Right ventricle myocardium superior (tissue), 1 donor: ENCODE measurements at regions not wholly inside any gene's neighbourhood (a gene's known extent, or its start where the extent isn't known, plus 50 kb on each side); places are given as distances from the start of the nearest gene placed in this dataset.
A peak's percentile ranks its signal among the peaks of the same experiment; 100 is the strongest.

Source experiments
- ATAC-seq: fragments of 200-7000 bp; cut with Tn5 transposase; one replicate; pipeline ENCODE4 v1.9.1; 2020; ENCODE audit warnings: mild to moderate bottlenecking; ENCODE audit not compliant: poor library complexity
- DNase-seq: peaks from one replicate; pipeline ENCODE4 v3.0.0-alpha.2; 2020
- intact Hi-C: fragments of 100-400 bp; cut with DNase I; formaldehyde crosslinking; loops from one replicate; pipeline ENCODE4 v1.11.2; 2022
- donor health status: DM: no; HTN: yes; CAD: no; lungs with severe emphysema.

DNA sequence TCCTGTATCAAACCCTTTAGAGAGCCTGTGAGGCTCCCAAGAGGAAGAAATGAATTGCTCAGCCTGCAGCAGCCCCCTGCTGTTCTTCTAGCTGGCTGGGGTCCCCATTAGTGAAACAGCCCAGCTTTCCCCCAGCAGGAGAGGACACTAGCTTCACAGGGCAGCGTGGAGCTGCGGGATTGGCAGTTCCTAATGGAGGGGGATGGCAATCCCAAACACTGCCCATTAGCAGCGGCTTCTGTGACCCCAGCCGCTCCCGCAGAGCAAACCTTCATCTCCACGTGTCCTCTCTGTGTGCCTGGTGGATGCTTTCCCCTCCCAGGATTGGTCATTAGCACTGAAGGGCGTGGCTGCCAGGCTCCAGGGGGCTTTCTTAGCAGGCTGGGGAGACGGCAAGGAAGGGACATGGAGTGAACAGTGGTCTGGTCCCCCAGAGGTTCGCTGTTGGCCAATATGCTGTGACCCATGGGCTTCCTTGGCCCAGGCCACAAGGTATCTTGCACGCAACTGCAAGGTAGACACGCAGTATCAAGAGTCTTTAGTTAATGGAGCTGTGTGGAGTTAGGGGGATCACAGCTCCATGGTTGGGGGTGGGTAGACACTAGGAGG, 322.5 kb upstream of the ZMIZ1 start:
- no peak for DNase-seq
- no peak for ATAC-seq
- intact Hi-C loops = no loop called here

DNA sequence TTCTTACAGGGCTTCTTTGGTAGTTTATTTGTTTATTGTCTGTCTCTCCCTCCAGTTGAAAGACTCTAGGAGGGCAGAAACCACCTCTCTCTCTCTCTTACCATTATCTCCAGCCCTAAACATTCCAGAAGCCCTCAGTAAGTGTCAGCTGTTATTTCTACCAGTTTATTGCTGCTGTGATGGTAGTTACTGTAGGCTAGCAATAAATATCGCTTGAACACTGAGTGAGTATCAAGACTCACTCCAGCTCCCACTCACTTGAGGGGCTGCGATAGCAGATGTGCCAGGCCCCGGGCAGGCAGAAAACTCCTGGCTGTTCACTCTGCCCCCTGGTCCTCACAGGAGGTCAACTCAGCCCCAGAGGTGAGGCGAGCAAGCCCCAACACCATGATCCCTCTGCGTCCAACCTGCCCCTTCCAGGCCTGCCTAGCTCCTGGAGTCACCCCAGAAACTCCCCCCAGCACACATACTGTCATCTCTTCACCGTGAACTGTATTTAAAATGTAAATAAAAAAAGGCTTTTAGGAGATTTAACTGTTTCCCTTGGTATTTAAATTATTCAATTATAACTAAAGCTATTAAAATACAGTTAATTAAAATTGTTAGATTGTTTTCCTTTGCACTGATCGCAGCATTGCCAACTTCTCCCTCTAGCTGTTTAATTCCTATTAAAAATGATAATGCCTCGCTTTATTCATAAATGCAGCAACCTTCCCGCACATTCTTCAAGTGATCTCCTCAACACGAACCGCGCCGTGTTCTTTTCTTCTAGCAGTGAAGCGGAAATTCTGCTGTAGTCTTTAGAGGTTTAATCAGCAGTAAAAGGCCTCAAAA, 321.1 kb upstream of the ZMIZ1 start:
- ATAC-seq (no peak), DNase-seq (no peak)
- intact Hi-C loops = no loop called here

DNA sequence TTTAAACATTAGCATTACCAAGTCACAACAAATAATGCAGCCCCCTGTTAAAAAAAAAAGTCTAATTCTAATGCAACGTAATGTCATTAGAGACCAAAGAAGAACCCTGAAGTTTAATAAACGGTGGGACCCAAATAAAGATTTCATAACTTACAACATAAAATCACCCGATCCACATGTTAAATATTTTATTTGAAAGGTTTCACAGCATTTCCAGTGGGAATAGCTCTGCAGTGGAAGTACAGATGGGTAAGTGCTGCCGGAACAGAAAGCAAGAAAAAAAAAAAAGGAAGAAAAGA, 320.6 kb upstream of the ZMIZ1 start:
- intact Hi-C loops = no loop called here
- DNase-seq (no peak), ATAC-seq (no peak)

DNA sequence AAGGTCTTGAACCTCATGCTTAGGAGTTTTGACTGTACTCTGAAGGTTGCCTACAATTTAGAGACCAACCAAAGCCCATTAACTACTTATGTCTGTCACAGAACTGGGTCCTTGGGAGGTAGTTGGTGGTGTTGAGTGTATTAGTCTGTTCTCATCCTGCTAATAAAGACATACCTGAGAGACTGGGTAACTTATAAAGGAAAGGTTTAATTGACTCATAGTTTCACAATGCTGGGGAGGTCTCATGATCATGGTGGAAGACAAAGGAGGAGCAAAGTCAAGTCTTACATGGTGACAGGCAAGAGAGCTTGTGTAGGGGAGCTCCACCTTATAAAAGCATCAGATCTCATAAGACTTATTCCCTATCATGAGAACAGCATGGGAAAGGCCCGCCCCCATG, 319.6 kb upstream of the ZMIZ1 start:
- intact Hi-C loops = no loop called here
- ATAC-seq (no peak), DNase-seq (no peak)

DNA sequence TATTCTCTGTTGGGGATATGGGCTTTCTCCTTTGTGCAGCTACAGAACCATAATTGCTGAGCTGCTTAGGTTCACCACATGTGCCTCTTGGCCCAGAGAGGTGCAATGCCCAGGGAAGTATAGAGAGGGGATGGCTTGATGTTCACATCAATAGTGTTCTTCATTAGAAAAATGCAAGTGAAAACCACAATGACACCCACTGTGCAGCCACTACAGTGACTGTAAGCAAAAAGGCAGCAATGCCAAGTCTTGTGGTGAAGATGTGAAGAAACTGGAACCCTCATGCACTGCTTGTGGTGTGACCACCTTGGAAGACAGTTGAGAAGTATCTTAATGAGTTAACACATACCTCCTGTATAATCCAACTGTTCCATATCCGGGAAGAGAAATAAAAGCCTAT, 318.9 kb upstream of the ZMIZ1 start:
- ATAC-seq (no peak), DNase-seq (no peak)
- intact Hi-C loops = no loop called here

DNA sequence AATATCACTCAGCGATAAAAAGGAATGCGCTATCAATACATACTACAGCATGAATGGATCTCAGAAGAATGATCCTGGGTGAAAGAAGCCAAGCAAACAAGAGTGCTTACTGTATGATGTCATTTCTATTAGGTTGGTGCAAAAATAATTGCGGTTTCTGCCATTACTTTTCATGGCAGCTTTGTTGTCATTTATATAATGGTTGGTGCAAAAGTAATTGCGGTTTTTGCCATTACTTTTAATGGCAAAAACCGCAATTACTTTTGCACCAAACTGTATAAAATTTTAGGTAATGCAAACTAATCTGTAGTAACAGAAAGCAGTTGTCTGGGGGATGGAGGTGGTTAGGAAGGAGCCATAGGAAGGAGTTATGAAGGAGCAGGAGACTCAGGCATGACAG, 318.3 kb upstream of the ZMIZ1 start:
- DNase-seq = no peak
- intact Hi-C loops = no loop called here
- no peak for ATAC-seq

DNA sequence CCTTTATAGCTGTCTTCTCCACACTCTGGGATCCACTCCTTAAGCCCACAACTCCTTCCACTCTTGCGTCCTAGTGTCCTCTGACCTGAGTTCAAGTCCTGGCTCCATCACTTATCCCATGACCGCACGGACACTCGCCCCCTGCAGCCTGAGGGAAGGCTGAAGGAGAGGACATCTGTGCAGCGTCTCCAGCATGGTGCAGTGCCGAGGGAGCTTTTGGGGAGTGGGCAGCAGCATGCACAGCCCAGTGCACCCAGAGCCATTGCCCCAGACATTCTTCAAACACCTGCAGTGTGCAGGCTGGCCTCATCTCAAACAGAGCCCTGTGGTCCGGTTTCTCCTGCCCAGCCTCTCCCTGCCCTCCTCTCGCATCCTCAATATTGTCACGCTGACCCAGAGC, 317.1 kb upstream of the ZMIZ1 start:
- intact Hi-C loops = no loop called here
- ATAC-seq (no peak), DNase-seq (no peak)

DNA sequence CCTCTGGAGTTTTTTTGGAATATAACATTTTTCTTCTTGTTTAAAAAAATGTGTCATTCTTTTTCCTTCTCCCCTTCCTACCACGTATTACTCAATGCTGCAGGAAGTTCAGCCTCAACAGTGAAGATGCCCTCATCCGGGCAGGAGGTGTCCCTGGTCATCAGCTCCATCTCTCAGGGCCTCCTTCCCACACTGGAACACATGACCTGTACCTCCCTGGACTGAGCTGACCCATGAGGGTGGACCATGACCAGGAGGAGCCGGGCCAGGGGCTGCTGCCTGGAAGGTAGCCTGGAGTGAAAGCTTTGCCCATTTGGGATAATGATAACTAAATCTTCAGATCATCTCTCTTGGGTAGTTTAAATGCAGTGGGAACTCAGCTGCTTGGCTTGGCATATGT, 316.5 kb upstream of the ZMIZ1 start:
- intact Hi-C loops = no loop called here
- ATAC-seq (no peak), DNase-seq (no peak)

DNA sequence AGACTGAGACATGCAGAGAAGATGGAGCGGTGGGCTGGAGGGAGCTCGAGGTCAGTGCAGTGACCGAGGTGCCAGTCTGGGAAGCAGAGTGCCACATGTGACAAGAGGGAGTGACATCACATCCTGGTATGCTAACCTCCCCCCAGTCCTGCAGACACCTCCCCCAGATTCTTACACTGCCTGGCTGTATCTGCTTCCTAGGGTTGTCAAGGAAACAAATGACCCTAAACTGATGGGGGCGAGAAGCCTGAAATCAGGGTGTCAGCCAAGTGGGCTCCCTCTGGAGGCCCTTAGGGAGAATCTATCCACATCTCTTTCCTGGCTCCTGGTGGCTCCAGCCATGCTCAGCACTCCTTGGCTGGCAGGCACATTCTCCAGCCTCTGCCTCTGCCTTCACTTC, 316.1 kb upstream of the ZMIZ1 start:
- intact Hi-C loops = no loop called here
- DNase-seq (no peak), ATAC-seq (no peak)

DNA sequence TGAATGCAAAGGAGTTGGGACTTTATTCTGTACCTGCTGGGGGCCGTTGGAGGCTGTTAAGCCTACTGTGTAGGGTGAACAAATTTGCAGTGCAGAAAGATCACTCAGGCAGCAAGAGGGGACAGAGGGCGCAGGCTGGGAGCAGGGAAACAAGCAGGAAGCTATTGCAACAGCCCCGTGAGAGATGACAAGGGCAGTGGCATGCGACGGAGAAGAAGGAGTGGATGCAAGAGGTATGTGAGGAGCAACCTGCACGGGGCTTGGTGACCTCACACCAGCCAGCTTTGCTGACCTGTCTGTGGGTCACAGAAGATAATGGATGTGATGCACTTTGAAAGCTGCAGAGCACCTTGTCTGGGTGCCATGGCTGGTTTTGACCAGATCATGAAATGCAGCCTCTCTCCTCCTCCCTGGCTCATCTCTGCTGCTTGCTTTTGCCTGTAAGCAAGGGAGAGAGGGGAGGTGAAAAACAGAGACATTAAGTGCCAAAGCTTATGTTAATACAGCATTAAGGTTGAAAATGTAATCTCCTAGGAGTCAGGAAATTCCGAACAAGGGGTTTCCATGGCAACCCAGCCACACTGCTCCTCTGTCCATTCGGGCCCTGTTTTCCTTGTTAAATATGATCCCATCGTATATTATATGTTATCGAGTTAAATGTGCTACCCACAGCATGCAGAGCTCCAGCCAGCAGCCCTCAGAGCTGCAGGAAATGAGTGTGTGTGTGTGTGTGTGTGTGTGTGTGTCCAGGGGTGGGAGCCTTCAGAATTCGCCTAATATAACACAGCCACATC, 314.3 kb upstream of the ZMIZ1 start:
- DNase-seq (no peak), ATAC-seq (no peak)
- intact Hi-C loops = no loop called here

DNA sequence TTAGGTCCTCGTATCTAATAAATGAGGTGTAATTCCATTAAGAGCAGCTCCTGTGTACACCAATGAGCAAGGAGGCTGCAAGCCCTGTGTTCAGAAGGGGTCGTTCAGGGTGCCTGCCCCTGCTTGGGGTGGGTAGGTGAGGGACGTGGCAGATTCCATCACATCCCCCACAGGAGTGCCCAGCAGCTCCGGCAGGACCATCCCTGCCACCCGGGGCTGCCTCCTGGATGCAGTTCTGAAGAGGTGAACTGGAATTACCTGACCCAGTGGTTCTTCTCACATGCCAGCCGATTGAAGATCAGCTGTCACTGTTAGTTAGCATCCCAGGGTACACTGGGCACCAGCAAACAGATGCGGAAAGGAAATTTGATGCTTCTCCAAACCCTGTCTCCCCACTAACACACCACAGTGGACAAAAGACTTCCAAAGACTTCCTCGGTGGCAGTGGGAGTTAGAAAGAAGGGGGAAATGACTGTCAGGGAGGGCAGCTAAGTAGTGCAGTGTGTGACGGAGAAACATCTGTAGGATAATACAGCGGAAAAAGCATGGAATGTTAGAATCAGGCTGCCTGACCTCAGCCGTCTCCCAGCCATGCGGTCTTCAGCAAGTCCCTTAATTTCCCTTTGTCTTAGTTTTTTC, 313.6 kb upstream of the ZMIZ1 start:
- DNase-seq (no peak), ATAC-seq (no peak)
- intact Hi-C loops = no loop called here

DNA sequence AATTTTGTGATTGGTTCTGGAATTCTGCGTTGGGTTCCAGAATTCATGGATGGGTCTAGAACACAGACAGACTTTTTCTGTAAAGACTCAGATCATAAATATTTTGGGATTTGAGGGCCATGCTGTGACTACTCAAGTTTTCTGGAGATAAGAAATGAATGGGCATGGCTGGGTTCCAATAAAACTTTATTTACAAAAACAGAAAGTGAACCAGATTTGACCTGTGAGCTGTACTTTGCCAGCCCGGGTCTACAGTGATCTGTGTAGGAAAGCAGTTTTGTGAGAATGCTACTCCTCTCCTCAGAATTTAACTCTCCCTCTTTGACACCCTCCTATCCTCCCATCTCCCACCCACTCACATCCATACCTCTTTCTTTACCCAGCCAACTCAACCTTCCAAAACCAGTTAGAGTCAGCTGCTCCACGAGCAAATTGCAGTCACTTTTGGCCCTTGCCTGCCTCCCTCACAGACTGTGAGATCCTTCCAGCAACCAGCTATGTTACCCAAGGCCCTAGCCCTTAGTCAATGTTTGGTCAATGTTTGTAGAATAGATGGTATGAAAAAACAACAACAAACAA, 312.8 kb upstream of the ZMIZ1 start:
- no peak for ATAC-seq
- no peak for DNase-seq
- intact Hi-C loops = no loop called here

DNA sequence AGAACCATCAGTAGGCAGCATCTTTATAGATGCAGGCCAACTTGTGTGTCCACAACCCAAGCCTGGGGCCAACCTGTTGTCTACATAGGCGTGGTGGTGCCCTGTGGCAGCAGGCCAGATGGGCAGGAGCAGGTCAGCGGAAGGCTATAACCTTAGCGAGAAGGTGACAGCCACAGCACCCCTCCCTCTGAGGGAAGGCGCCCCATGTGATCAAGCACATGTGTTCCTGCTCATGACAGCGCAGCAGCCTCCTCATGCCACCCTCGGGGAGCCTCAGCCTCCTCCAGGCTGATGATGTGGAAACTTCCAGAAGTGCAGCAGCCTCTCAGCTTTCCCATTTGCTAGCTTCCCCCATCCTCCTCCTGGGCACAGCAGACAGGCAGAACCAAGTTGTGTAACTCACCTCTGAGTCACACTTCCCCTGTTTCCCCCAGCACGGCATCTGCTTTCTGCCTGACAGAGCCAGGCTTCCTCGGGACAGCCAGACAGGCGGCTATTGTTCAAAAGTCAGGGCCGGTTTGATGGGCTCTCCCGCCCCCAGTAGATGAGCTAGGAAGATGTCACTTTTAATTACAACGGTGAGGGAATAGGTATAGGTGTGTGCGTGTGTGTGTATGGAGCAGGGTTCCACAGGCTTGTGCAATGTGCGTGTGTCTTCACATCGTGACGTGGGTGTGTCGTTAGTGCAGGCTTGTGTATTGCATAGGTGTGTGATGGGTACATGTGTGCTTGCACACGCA, 312.0 kb upstream of the ZMIZ1 start:
- intact Hi-C loops = no loop called here
- ATAC-seq (peak; percentile 95), DNase-seq (peak; percentile 84)

DNA sequence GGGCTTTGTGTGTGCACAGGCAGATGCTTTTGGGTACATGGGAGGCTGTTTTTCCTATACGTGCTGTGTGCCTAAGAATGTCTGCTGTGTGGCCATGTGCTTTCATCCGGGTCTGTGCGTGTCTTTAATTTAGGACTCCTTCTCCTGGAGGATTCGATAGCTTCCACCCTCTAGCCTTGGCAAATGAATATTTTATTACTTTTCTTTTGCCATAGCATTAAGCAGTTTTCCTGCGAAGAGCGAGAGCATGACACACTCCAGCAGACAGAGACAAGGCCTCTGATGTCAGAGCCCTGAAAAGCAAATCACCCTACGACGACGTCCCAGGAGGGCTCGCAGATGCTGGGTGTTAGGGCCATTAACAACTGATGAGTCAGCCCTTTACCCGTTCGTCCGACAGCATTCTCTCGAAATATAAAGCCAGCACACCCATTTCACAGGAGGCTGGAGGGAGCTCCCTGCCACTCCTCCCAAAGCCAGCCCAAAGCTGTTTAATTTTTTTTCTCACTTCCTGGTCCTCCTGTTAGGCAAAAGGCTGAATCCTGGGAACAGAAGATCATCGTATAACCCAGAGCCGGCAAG, 311.3 kb upstream of the ZMIZ1 start:
- no peak for DNase-seq
- no peak for ATAC-seq
- intact Hi-C loops = no loop called here

DNA sequence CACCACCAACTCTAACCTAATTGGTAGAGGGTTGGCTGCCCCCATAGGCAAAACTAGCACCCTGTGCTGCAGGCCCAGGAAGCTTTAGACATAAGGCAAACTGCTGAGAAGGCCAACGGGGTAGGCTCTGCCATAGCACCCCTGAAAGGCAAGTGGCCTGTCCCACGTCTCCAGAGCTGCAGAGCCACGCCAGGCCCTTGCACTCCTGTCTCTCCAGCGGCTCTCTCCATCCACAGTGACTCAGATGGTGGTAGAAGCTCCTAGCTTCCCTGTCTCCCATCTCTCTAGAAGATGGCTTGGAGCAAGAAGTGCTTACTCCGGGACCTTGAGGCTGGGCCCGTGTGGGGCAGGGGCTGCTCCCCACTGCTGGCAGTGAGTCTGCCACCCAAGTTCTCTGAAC, 310.6 kb upstream of the ZMIZ1 start:
- intact Hi-C loops = no loop called here
- no peak for ATAC-seq
- DNase-seq = no peak

DNA sequence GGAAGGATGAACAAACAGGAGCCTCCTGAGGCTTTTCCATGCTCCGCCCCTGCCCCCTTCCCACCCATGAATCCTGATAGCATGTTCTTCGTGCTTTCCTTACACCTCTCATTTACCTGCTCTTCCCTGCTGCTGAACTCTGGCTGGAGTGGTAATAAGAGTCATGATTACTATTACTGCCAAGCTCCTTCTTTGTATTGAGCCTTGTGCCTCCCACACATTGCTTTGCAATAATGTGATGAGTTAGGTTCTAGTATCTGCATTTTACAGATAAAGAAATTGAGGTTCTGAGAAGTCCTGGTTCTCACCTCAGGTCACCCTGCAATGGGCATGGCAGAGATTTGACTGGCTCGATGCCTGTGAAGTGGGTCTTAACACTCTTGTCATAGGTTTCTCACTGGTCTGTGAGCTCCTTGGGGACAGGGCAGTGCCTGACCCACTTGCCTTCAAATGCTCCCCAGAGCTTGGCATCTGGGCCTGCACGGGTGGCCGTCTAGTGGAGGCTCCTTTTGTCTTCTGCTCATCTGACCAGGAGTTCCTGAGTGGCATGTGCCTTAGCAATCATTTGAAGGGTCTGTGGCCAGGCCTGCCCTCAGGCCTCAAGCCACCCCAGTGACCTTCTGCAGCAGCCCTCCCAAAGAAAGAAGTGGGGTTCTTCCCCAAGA, 309.2 kb upstream of the ZMIZ1 start:
- ATAC-seq = no peak
- intact Hi-C loops = no loop called here
- no peak for DNase-seq

DNA sequence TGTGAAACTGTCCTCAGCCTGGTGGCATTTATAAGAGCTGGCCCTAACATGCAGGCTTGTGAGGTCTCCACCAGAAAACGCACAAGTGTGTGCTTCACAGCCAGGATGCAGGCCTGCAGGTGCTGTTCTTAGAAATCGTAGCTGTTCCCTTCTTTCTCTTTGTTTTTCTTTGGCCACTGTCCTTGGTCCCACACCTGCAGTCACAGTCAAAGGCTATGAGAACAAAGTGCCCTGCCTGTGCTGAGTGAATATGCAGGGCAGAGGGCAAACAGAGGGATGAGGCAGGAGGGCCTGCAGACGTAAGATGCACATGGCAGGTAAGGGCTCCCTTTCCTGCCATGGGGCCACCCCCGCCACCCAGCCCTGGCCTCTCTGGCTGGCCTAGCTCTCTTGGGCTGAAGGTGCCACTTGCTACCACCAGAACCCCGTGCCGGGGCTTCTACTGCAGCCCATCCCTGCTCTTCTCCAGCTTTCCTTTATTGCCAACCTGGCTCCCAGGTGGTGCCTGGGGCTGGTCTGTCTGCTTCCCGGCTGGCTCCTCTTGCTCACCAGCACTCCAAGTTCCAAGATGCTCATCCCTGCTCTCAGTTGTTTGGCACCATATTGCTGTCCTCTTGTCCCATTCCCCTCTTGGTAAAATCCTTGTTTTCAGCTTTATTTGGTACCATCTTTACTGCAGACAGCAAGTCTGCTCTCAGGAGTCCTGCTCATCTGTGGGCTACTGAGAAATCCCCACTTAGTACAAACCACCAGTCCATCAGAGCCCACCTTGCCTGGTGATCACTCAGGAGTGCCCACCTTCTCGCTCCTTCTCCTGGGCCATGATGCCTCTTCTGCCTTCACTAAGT, 308.1 kb upstream of the ZMIZ1 start:
- intact Hi-C loops = no loop called here
- no peak for ATAC-seq
- no peak for DNase-seq
